Suprapubic skin (tissue), 4 donors: ENCODE measurements at regions not wholly inside any gene's neighbourhood (a gene's known extent, or its start where the extent isn't known, plus 50 kb on each side); places are given as distances from the start of the nearest gene placed in this dataset.

Experiments used
- DNase-seq, 2 donors: peaks; one replicate each; pipeline ENCODE4 v3.0.0-alpha.2; 2019; ENCODE audit warnings: low spot score in 2 of 2
- H3K27ac ChIP-seq: fragments of 200-600 bp; sonication (generic); one replicate; pipeline ENCODE4 v1.5.1; 2019
- H3K27me3 ChIP-seq: fragments of 200-600 bp; sonication (generic); one replicate; pipeline ENCODE4 v1.5.1; 2019
- H3K36me3 ChIP-seq: fragments of 200-600 bp; sonication (generic); one replicate; pipeline ENCODE4 v1.5.1; 2019
- H3K4me1 ChIP-seq: fragments of 200-600 bp; sonication (generic); one replicate; pipeline ENCODE4 v1.5.1; 2019
- H3K4me3 ChIP-seq: fragments of 200-600 bp; sonication (generic); one replicate; pipeline ENCODE4 v1.5.1; 2019; ENCODE audit warnings: mild to moderate bottlenecking
- H3K9me3 ChIP-seq: fragments of 200-600 bp; sonication (generic); one replicate; pipeline ENCODE4 v1.5.1; 2019
- EP300 ChIP-seq: sonication (generic); formaldehyde crosslinking; IDR thresholded peaks from one replicate; pipeline ENCODE4 v1.6.1; 2017; ENCODE audit warnings: antibody characterized with exemption
- POLR2A ChIP-seq, 2 donors: fragments of 450-650 bp; IDR thresholded peaks; one replicate each; pipeline ENCODE4 v1.6.1; 2017; ENCODE audit warnings: antibody characterized with exemption in 2 of 2, mild to moderate bottlenecking in 2 of 2, moderate library complexity in 2 of 2
- POLR2AphosphoS5 ChIP-seq, 3 donors: sonication (generic); formaldehyde crosslinking; IDR thresholded peaks; one replicate each; pipeline ENCODE4 v1.6.1; 2017; ENCODE audit warnings: antibody characterized with exemption in 3 of 3
- WGBS: methylation state at CpG from one replicate; pipeline ENCODE4 v1.1.5; 2018; 5-methylcytosine and 5-hydroxymethylcytosine counted together
- TF ChIP-seq, protein P1 (sequence below), 2 donors: fragments of 200-600 bp in 1 of 2; fragments of 450-650 bp in 1 of 2; sonication (generic) in 1 of 2; IDR thresholded peaks; one replicate each; pipeline ENCODE4 v1.5.1; 2016 to 2019; ENCODE audit warnings: antibody characterized with exemption in 2 of 2, mild to moderate bottlenecking in 1 of 2, moderate library complexity in 1 of 2

DNA sequence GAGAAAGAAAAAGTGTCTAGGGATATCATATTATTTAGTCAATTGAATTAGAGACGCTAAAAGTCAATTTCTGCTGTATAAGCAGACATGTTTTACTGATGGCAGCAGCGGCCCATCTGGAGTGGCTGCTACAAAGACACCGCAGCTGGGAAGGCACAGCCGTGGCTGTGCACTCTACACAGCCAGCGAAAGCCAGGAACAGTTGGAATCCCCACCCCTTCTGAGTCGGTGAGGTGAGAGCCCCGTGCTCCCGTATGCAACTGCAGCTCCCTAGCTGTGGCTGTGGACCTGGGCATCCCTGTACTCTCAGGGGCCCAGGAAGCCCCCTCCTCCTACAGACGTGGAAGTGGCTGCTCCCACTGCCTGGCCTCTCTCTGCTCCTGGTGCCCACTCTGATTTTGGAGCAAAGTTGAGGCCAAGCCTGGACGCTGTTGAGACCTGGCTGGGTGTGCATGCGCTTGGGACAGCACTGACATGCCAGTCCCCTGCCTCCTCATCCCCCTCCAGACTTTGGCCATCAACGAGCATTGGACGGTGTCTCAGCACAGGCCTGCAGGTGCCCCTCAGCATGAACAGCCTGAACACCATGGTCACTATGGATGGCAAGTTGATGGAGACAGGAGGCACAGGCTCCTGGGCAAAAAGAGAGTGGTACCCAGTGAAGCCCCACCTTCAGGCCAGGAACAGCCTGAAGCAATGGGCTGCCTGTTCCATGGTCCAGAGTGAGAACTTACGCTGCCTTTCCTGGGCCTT, 944.0 kb upstream of the MIR17HG start:
- Histone ChIP-seq H3K36me3 (no peaks in the 10 kb centered on the region), H3K4me1 (no peaks in the 10 kb centered on the region), H3K27me3 (no peaks in the 10 kb centered on the region), H3K4me3 (no peak overlapping the region), H3K9me3 (no peaks in the 10 kb centered on the region), H3K27ac (no peak overlapping the region)
- 95% methylated on average over 13 of the region's 14 CpGs for WGBS
- no peak for DNase-seq
- TF ChIP-seq, protein P1, sequence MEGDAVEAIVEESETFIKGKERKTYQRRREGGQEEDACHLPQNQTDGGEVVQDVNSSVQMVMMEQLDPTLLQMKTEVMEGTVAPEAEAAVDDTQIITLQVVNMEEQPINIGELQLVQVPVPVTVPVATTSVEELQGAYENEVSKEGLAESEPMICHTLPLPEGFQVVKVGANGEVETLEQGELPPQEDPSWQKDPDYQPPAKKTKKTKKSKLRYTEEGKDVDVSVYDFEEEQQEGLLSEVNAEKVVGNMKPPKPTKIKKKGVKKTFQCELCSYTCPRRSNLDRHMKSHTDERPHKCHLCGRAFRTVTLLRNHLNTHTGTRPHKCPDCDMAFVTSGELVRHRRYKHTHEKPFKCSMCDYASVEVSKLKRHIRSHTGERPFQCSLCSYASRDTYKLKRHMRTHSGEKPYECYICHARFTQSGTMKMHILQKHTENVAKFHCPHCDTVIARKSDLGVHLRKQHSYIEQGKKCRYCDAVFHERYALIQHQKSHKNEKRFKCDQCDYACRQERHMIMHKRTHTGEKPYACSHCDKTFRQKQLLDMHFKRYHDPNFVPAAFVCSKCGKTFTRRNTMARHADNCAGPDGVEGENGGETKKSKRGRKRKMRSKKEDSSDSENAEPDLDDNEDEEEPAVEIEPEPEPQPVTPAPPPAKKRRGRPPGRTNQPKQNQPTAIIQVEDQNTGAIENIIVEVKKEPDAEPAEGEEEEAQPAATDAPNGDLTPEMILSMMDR (IDR thresholded peaks at IDR 0.05): no peak
- TF ChIP-seq POLR2A (IDR thresholded peaks at IDR 0.05) (no peak), EP300 (no peak), POLR2AphosphoS5 (IDR thresholded peaks at IDR 0.05) (no peak)

DNA sequence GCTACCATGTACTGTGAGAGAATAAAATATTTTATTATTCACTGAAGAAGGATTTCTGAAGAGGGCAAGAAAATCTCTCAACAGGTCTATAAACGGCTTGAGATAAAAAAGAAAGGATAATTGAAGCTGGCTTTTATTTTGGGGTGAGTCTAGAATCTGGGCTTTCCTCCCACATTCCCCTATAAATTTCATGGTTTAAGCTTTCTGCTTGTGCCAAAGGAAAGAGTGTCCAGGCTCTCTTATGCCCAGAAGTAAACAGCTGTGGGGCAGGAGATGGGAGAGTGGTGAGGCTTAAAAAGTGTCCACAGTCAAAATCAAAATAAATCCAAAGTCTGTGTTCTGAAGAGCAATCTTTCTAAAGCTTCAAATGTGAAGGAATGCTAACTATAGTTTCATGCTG, 942.2 kb upstream of the MIR17HG start:
- no peaks in the 10 kb centered on the region for H3K36me3 ChIP-seq
- 38% methylated on average over 1 of the region's 1 CpG for WGBS
- no peaks in the 10 kb centered on the region for H3K9me3 ChIP-seq
- H3K27ac ChIP-seq: no peak overlapping the region
- no peaks in the 10 kb centered on the region for H3K27me3 ChIP-seq
- no peak overlapping the region for H3K4me3 ChIP-seq
- DNase-seq: no peak
- no peaks in the 10 kb centered on the region for H3K4me1 ChIP-seq
- TF ChIP-seq EP300: no peak
- no peak for TF ChIP-seq POLR2A (IDR thresholded peaks at IDR 0.05)

DNA sequence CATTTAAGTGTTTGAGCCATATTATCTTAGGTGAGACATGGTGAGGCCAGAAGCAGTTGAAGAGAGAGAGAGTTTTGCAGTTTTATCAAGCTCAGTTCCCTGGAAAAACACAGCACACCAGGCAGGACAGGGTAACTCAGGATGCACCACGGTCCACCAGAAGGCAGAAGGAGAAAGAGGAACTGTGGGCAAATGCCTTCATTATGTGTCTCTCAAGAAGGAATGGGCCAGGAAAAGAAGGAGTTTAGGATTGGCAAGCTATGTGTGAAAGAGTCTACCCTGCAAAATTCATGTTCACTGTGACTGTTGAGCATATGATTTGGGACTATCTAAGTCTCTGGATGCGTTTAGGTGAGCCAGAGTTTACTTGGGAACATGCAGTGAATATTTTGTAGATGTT, 934.5 kb upstream of the MIR17HG start:
- no peak for TF ChIP-seq POLR2A (IDR thresholded peaks at IDR 0.05)
- TF ChIP-seq, protein P1 (IDR thresholded peaks at IDR 0.05): no peak
- WGBS: 75% methylated on average over 2 of the region's 2 CpGs
- Histone ChIP-seq H3K27ac (no peak overlapping the region), H3K4me1 (peaks cover 7% of the 10 kb centered on the region), H3K36me3 (no peaks in the 10 kb centered on the region), H3K4me3 (no peak overlapping the region), H3K27me3 (no peaks in the 10 kb centered on the region), H3K9me3 (no peaks in the 10 kb centered on the region)
- no peak for DNase-seq

DNA sequence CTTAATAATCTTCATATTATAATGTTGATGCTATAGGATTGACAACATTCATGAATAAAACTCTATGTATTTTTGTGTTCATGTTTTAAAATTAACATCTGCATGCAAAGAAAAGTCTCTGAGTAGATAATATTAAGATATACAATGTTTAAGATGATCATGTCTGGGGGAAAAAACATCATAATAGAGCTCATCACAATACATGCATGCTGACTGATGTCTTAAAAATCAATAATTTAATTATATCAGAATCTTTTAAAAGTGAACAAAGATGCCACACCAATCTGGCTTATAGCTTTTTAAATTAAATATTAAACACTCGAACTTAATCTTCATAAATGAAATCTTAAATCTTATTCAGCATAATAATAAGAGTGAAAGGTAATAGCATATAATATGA, 933.9 kb upstream of the MIR17HG start:
- DNase-seq: no peak
- Histone ChIP-seq H3K4me1 (peaks cover 7% of the 10 kb centered on the region), H3K9me3 (no peaks in the 10 kb centered on the region), H3K36me3 (no peaks in the 10 kb centered on the region), H3K27ac (no peak overlapping the region), H3K4me3 (no peak overlapping the region), H3K27me3 (no peaks in the 10 kb centered on the region)
- 0% methylated on average over 1 of the region's 1 CpG for WGBS
- TF ChIP-seq EP300 (no peak), POLR2AphosphoS5 (IDR thresholded peaks at IDR 0.05) (no peak), POLR2A (IDR thresholded peaks at IDR 0.05) (no peak)
- TF ChIP-seq, protein P1 (IDR thresholded peaks at IDR 0.05): no peak

DNA sequence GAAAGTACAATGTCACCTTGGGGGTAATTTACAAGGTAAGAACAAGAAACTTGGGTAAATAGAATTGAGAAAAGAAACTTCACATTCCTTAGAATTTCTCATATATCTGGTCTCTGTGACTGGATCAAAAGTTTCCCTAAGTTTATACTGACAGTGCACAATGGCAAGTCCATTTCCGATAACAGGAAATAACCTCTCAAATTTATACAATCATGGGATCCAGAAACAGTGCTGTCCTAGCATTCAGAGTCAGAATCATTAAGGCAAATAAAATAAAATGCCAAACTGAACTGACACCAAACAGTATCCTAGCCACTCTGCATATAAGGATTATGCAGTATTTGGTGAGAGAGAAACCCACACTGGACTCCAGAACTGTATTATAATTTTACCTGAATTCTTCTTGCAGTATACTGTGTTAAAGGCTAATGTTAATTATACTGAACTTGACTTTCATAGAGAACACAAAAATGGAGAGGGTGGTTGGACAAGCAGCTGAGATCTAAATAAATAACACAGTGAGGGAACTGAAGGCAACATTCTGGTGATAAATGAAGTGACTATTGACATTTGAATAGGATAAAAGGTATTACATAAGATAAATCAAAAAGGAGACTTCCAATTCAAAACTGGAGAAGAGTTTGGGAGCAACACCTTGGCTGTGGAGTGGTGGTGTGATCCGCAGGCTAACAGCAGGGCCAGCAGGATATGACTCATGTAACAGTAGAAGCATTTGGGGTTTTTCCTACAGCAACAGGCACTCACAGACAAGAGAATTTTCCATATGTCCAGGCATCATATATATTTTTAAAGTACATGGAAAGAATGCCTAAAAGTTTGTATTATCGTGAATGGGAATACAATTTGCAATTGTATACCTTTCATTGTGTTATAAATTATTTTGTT, 932.5 kb upstream of the MIR17HG start:
- Histone ChIP-seq H3K27me3 (no peaks in the 10 kb centered on the region), H3K9me3 (no peaks in the 10 kb centered on the region), H3K27ac (no peak overlapping the region), H3K36me3 (no peaks in the 10 kb centered on the region), H3K4me3 (no peak overlapping the region), H3K4me1 (peaks cover 7% of the 10 kb centered on the region)
- no peak for DNase-seq
- TF ChIP-seq POLR2A (IDR thresholded peaks at IDR 0.05): no peak
- TF ChIP-seq POLR2AphosphoS5 (IDR thresholded peaks at IDR 0.05): no peak
- TF ChIP-seq, protein P1 (IDR thresholded peaks at IDR 0.05): no peak
- no peak for TF ChIP-seq EP300
- WGBS: 67% methylated on average over 3 of the region's 3 CpGs
